Naive thymus-derived CD8-positive, alpha-beta T cell (primary cell): ENCODE measurements at regions not wholly inside any gene's neighbourhood (a gene's known extent, or its start where the extent isn't known, plus 50 kb on each side); places are given as distances from the start of the nearest gene placed in this dataset.

Experiments used
- ATAC-seq, 2 donors: fragments of 150-1000 bp; cut with Tn5 transposase in 1 of 2; sonication (Bioruptor Pico), chemical (Tn5 transposase) in 1 of 2; 1 replicate in 1 of 2; 2 replicates in 1 of 2; pipeline ENCODE4 v1.10.0; 2021; ENCODE audit warnings: mild to moderate bottlenecking in 2 of 2, moderate library complexity in 2 of 2
- POLR2A ChIA-PET: fragments of 350-600 bp; sonication (Branson Sonifier 250); formaldehyde crosslinking; loops from one replicate; lab custom pipeline; 2021; ENCODE audit warnings: antibody characterized with exemption; lab: Charles Lee
- DNase-seq, 10 donors: peaks; one replicate each; pipeline versions ENCODE4 v3.0.0 to v3.0.0-alpha.2; 2020 to 2022
- H3K27ac Mint-ChIP-seq, 10 donors: one replicate each; pipeline ENCODE4 v1.8.0; 2020 to 2022; ENCODE audit warnings: mild to moderate bottlenecking in 10 of 10, mixed read lengths in 10 of 10, moderate library complexity in 4 of 10, inconsistent platforms in 1 of 10
- H3K27me3 Mint-ChIP-seq, 5 donors: one replicate each; pipeline ENCODE4 v1.8.0; 2021 to 2022; ENCODE audit warnings: mixed read lengths in 5 of 5
- H3K36me3 Mint-ChIP-seq, 3 donors: one replicate each; pipeline ENCODE4 v1.8.0; 2020 to 2022; ENCODE audit warnings: mixed read lengths in 3 of 3, mild to moderate bottlenecking in 2 of 3, inconsistent platforms in 1 of 3
- H3K4me1 Mint-ChIP-seq, 4 donors: one replicate each; pipeline ENCODE4 v1.8.0; 2021 to 2022; ENCODE audit warnings: mixed read lengths in 4 of 4
- H3K4me3 Mint-ChIP-seq, 10 donors: one replicate each; pipeline ENCODE4 v1.8.0; 2020 to 2022; ENCODE audit warnings: mild to moderate bottlenecking in 10 of 10, mixed read lengths in 10 of 10, moderate library complexity in 6 of 10, inconsistent platforms in 1 of 10
- H3K9me3 Mint-ChIP-seq, 9 donors: one replicate each; pipeline ENCODE4 v1.8.0; 2020 to 2022; ENCODE audit warnings: mixed read lengths in 9 of 9, mild to moderate bottlenecking in 3 of 9, inconsistent platforms in 1 of 9, moderate library complexity in 1 of 9

DNA sequence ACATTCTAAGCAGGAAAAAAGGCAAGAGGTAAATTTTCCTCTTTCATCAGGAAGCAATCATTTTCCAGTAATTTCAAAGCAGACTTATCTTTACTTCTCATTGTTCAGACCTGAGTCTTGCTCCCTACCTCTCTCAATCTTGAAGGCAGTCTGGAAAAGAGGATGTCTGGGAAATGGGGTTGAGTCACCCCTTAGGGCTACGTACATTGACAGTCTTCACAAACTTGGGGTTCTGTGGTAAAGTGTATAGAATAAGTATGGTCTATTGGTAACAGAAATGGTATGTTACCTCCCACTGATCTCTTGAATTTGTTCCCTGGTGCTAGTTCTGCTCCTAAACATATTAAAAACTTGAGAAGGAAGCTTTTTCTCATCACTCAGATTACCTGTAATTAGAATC, 361.3 kb downstream of the SS18 start:
- POLR2A ChIA-PET = no interaction called here
- Mint-ChIP-seq H3K9me3 (peaks cover 0 to 22% (median 11%) of the 10 kb centered on the region in 9 donors), H3K27ac (no peak overlapping the region), H3K36me3 (peaks cover 0 to 16% (median 0%) of the 10 kb centered on the region in 3 donors), H3K4me1 (peaks cover 0 to 6% (median 0%) of the 10 kb centered on the region in 4 donors), H3K27me3 (peaks cover 12 to 45% (median 16%) of the 10 kb centered on the region in 5 donors), H3K4me3 (no peak overlapping the region)
- no peak for DNase-seq
- no peak for ATAC-seq

DNA sequence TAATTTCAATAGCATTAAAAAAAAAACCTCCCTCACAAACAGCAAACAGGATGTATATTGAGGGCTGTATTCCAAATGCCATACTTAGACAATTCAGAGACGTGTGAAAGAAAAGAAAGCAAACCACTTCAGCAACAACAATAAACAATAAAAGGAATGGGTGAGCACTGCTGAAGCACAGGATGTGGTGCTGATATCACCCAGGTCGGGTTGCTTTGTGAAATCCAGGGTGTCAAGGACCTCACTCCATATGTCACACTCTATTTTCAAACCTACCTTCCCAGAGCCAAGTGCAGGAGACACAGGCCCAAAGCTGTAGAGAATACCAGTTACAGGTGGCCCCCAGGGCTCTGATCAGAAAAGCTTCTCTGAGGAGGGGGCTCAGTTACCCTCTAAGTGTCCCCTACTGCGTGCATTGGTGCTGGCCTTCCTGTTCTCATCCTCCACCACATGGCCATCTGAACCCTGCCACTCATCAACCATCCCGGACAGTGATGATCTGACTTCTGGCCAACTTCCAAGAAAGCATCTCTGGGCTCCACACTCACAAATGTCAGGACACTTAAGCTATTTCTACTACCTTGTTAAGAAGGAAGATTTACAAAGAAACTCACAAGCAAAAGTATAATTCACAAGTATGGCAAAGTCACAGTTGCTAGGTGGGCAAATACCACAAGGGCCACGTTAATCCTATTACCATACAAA, 363.0 kb downstream of the SS18 start:
- no peak for ATAC-seq
- Mint-ChIP-seq H3K27me3 (peaks cover 12 to 45% (median 16%) of the 10 kb centered on the region in 5 donors), H3K27ac (no peak overlapping the region), H3K9me3 (peaks cover 0 to 31% (median 11%) of the 10 kb centered on the region in 9 donors), H3K4me1 (peaks cover 0 to 7% (median 0%) of the 10 kb centered on the region in 4 donors), H3K36me3 (peaks cover 0 to 24% (median 0%) of the 10 kb centered on the region in 3 donors), H3K4me3 (no peak overlapping the region)
- POLR2A ChIA-PET = no interaction called here
- DNase-seq = no peak

DNA sequence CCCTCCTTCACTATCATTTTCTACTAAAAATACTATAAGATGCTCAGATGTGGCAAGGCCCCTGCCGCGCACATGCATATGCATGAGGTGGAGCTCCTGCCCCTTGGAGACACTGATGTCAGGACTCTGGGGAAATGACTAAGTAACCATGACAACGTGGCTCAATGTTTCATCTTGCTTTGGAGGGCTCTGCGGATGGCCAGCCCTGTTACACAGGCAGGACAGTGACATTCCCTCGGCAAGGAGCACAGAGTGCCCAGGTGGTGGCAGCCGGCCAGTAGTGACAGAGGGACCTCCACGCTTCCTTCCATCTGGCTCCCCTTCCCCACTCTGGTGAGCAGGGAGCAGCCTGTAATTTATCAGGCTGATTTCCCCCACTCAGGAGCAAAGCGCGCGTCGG, 364.1 kb downstream of the SS18 start:
- Mint-ChIP-seq H3K4me3 (no peak overlapping the region), H3K27me3 (peaks cover 12 to 45% (median 16%) of the 10 kb centered on the region in 5 donors), H3K36me3 (peaks cover 0 to 24% (median 0%) of the 10 kb centered on the region in 3 donors), H3K4me1 (peaks cover 0 to 7% (median 0%) of the 10 kb centered on the region in 4 donors), H3K27ac (no peak overlapping the region), H3K9me3 (peaks cover 0 to 33% (median 12%) of the 10 kb centered on the region in 9 donors)
- DNase-seq (no peak), ATAC-seq (no peak)
- POLR2A ChIA-PET = no interaction called here

DNA sequence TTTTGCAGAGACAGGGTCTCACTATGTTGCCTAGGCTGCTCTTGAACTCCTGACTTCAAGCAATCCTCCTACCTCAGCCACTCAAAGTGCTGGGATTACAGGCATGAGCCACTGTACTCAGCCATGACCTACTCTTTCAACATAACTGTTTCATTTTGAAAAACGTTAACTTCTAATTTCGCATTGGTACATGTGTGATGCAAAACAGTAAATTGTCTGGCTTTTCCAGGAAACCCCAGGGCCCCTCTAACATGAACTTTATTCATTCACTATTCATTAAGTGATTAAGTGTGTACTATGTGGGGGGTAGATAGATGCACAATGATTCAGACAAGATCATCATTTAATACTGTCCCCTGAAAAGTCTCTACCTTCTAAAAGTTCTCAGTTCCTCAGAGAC, 364.9 kb downstream of the SS18 start:
- Mint-ChIP-seq H3K9me3 (peaks cover 0 to 26% (median 13%) of the 10 kb centered on the region in 9 donors), H3K27ac (no peak overlapping the region), H3K36me3 (peaks cover 0 to 22% (median 0%) of the 10 kb centered on the region in 3 donors), H3K4me1 (peaks cover 0 to 7% (median 0%) of the 10 kb centered on the region in 4 donors), H3K4me3 (no peak overlapping the region), H3K27me3 (peaks cover 12 to 44% (median 16%) of the 10 kb centered on the region in 5 donors)
- POLR2A ChIA-PET = no interaction called here
- no peak for DNase-seq
- ATAC-seq = no peak

DNA sequence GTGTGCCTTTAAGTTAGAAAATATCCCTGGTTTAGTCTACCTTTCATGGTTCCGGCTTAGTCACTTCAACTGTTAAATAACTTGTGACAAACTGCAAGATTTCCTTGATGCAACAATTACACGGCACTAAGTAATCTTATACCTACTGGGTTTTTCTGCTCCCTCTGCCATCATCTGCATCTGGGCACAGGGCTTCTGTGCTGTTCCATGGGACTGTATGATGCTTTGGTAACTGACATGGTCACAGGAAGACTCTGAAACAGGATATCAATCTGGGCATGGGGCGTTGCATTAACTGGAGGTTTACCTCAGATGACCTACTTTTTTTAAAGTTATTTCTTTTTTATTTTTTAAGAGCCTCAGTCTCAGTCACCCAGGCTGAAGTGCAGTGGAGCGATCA, 365.4 kb downstream of the SS18 start:
- Mint-ChIP-seq H3K9me3 (peaks cover 0 to 21% (median 9%) of the 10 kb centered on the region in 9 donors), H3K4me3 (no peak overlapping the region), H3K27ac (peak overlapping the region in 1 of 10 donors; percentile 22), H3K36me3 (peaks cover 0 to 17% (median 0%) of the 10 kb centered on the region in 3 donors), H3K4me1 (peaks cover 0 to 7% (median 0%) of the 10 kb centered on the region in 4 donors), H3K27me3 (peaks cover 12 to 39% (median 16%) of the 10 kb centered on the region in 5 donors)
- POLR2A ChIA-PET = no interaction called here
- no peak for ATAC-seq
- no peak for DNase-seq

DNA sequence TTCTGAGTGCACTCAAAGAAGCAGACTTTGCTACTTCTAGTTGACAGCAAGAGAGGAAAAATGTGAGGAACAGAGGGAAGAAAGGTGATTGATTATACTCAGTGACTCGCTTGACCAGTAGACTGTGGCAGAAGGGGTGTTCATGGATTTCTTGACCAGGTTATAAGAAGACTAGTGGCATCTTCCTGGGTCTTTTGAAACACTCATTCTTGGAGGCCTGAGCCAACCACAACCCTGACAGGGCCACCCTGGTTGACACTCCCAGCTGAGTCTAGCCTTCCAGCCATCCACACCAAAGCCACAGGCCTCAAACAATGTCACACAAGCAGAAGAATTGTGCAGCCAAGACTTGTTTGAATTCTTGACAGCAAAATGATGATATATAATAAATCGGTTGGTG, 366.3 kb downstream of the SS18 start:
- POLR2A ChIA-PET = no interaction called here
- H3K36me3 Mint-ChIP-seq = peaks cover 0 to 8% (median 0%) of the 10 kb centered on the region in 3 donors

DNA sequence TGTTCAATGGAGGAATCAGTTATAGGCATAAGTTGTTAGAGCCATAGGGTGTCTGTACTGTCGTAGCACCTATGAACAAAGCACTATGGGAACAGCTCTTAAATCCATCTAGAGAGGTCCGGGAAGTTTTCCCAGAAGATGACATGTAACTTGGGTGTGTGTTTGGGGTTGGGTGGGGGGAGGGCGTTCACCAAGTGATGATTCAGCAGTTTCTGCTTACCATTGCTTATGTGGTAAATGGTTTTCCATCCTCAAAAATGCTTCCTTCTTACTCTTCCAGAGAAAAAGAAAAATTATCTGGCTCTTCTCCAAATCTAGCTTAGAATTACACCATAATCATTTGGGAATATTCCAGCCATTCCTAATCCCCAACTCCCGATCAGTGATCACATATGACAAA, 361.1 kb upstream of the ZNF521 start:
- ATAC-seq = no peak
- Mint-ChIP-seq H3K27me3 (peaks cover 7 to 66% (median 10%) of the 10 kb centered on the region in 5 donors), H3K4me3 (no peak overlapping the region), H3K4me1 (no peaks in the 10 kb centered on the region), H3K27ac (no peak overlapping the region), H3K9me3 (peaks cover 0 to 19% (median 8%) of the 10 kb centered on the region in 9 donors), H3K36me3 (peaks cover 0 to 7% (median 0%) of the 10 kb centered on the region in 3 donors)
- POLR2A ChIA-PET = no interaction called here
- DNase-seq = no peak

More for the DNA sequence above, 366.3 kb downstream of the SS18 start:
- Mint-ChIP-seq H3K4me1 (peaks cover 0 to 7% (median 0%) of the 10 kb centered on the region in 4 donors), H3K9me3 (peaks cover 0 to 22% (median 8%) of the 10 kb centered on the region in 9 donors), H3K27ac (no peak overlapping the region), H3K4me3 (no peak overlapping the region), H3K27me3 (peaks cover 7 to 30% (median 14%) of the 10 kb centered on the region in 5 donors)
- ATAC-seq = no peak
- no peak for DNase-seq

DNA sequence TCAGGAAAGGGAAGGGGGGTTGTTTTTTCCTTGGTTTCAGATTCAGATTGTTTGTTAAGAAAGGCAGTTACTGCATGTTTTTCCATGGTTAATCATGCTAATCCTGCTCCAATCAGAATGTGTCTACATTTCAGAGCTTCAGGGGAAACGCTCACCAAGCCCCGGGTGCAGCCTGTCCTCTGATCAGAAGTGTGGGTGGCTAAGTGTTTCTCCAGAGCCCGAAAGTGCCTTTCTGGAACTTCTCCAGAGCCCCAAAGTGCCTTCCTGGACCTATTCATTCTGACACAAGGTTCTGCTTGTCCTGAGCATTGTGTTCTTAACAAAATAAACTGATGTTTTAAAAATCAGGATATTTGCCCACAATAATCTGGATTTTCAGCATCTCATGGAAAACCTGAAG, 359.0 kb upstream of the ZNF521 start:
- ATAC-seq (no peak), DNase-seq (no peak)
- Mint-ChIP-seq H3K4me1 (peaks cover 0 to 2% (median 0%) of the 10 kb centered on the region in 4 donors), H3K36me3 (no peaks in the 10 kb centered on the region), H3K27me3 (peaks cover 7 to 65% (median 10%) of the 10 kb centered on the region in 5 donors), H3K4me3 (no peak overlapping the region), H3K27ac (no peak overlapping the region), H3K9me3 (peaks cover 0 to 16% (median 3%) of the 10 kb centered on the region in 9 donors)
- POLR2A ChIA-PET = no interaction called here

DNA sequence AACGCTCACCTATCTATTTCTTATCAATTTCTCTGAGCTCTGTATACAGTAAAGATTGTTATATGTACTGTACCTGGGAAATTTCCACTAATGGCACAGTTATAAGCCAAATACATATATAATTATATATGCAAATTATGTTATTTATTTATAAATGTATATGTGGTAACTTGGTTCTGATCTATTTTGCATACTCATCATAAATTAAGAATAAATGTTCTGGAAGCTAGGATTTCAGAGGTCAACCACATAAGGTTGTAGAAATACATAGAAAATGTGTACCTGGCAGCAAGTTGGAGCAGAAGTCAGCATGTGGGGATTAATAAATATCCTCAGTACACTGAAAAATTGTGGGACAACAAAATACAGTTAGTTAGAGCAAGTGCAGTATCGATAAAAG, 353.7 kb upstream of the ZNF521 start:
- Mint-ChIP-seq H3K27me3 (peaks cover 1 to 26% (median 7%) of the 10 kb centered on the region in 5 donors), H3K4me1 (peaks cover 0 to 4% (median 0%) of the 10 kb centered on the region in 4 donors), H3K9me3 (no peaks in the 10 kb centered on the region), H3K4me3 (no peak overlapping the region), H3K36me3 (no peaks in the 10 kb centered on the region), H3K27ac (no peak overlapping the region)
- ATAC-seq (no peak), DNase-seq (no peak)
- POLR2A ChIA-PET = no interaction called here

DNA sequence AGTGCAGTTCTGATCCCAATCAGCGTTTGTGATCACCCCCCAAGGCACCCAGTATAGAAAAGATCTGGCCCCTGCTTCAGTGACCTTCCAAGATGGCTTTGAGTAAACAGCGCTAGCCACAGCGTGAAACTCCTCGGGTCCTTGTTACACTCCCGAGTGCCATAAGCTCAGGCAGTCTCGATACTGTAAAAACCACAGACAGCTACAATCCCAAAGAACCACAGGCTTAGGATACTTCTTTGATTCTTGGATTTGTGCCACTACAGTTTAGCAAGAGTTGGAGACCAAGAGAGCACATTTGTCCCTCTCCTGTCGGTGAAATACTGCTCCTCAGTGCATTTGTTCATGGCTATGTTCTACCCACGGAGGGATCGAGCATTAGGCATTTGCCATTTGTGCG, 352.5 kb upstream of the ZNF521 start:
- H3K27me3 Mint-ChIP-seq = peaks cover 1 to 27% (median 4%) of the 10 kb centered on the region in 5 donors
- ATAC-seq (no peak), DNase-seq (no peak)
- H3K4me1 Mint-ChIP-seq = peaks cover 0 to 4% (median 0%) of the 10 kb centered on the region in 4 donors
- H3K9me3 Mint-ChIP-seq = peaks cover 0 to 1% (median 0%) of the 10 kb centered on the region in 9 donors
- H3K4me3 Mint-ChIP-seq = no peak overlapping the region
- H3K36me3 Mint-ChIP-seq = no peaks in the 10 kb centered on the region
- no peak overlapping the region for H3K27ac Mint-ChIP-seq
- POLR2A ChIA-PET = no interaction called here

DNA sequence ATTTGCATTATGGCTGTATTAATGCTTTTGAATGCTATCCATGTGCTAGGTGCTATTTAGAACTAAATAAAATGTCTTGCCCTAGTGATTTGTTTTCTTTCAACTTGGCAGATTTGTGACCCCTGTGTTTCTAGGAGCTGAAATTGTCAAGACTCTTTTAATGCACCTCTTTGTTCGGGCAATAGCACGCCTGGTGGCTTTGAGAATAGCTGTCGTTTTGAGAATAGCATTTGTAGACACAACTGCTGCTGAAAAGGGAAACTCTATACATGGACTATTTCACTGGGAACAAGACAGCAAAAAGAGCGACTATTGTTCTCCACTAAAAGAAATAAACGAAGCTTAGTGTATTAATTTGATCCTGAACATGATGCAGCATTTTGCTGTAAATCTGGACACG, 352.1 kb upstream of the ZNF521 start:
- ATAC-seq = no peak
- Mint-ChIP-seq H3K9me3 (peaks cover 0 to 3% (median 0%) of the 10 kb centered on the region in 9 donors), H3K27ac (no peak overlapping the region), H3K27me3 (peaks cover 1 to 27% (median 4%) of the 10 kb centered on the region in 5 donors), H3K4me1 (peaks cover 0 to 4% (median 0%) of the 10 kb centered on the region in 4 donors), H3K4me3 (no peak overlapping the region), H3K36me3 (no peaks in the 10 kb centered on the region)
- POLR2A ChIA-PET = no interaction called here
- no peak for DNase-seq

DNA sequence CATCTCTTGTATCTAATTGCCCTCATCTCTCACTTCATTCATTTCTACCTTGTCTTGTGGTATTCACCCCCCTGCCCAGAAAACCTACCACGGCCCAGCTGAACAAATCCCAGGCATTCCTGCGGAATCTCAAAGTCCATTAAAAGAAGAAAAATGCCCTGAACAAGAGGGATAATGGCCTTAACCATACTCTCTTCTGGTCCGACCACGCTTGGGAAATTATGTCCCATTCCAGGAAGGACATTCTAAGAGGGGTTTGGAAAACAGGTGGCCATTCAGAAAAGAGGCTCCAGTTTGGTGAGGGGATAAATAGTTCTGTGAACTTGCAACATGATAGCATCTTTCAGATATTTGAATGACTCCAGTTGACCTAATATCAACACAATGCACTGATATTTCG, 349.9 kb upstream of the ZNF521 start:
- POLR2A ChIA-PET = no interaction called here
- Mint-ChIP-seq H3K36me3 (no peaks in the 10 kb centered on the region), H3K4me1 (peaks cover 0 to 4% (median 0%) of the 10 kb centered on the region in 4 donors), H3K27me3 (peaks cover 0 to 35% (median 1%) of the 10 kb centered on the region in 5 donors), H3K27ac (no peak overlapping the region), H3K9me3 (peaks cover 0 to 3% (median 0%) of the 10 kb centered on the region in 9 donors), H3K4me3 (no peak overlapping the region)
- ATAC-seq (no peak), DNase-seq (no peak)

DNA sequence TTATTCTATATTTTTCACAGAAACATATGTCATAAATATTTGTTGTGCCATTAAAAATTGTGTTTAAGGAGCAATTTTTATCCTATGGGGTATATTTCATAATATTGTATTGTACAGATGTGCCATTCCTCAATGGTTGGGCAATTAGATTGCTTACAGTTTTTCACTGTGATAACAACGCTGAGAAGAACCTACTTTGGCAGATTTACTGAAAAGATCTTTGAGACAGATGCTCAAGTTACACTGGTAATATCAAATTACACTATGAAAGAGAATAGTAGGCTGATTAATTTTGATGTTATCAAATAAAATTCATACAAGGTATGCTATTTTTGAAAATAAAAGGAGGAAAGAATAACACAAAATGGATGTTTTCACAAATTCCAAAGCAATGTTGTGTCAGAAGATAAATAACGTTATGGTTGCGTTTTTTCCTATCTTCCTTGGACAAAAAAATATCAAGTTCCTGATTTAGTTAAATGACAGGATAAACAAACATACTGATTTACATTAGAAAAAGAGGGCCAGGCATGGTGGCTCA, 335.1 kb upstream of the ZNF521 start:
- H3K36me3 Mint-ChIP-seq = no peaks in the 10 kb centered on the region
- POLR2A ChIA-PET = no interaction called here

More for the DNA sequence above, 335.1 kb upstream of the ZNF521 start:
- Mint-ChIP-seq H3K4me1 (no peaks in the 10 kb centered on the region), H3K4me3 (no peak overlapping the region), H3K27ac (no peak overlapping the region), H3K9me3 (peaks cover 0 to 12% (median 0%) of the 10 kb centered on the region in 9 donors), H3K27me3 (peaks cover 0 to 5% (median 2%) of the 10 kb centered on the region in 5 donors)
- no peak for DNase-seq
- ATAC-seq = no peak
